Activated B cell treated with CpG ODN at 0.5 μM for 24 hours (primary cell): ENCODE measurements at regions not wholly inside any gene's neighbourhood (a gene's known extent, or its start where the extent isn't known, plus 50 kb on each side); places are given as distances from the start of the nearest gene placed in this dataset.

Source experiments
- ATAC-seq: fragments of 200-7000 bp; cut with Tn5 transposase; one replicate; pipeline ENCODE4 v1.10.0; 2021; ENCODE audit warnings: low read depth, mild to moderate bottlenecking, moderate library complexity
- CTCF ChIA-PET: fragments of 350-600 bp; sonication (Branson Sonifier 250); formaldehyde crosslinking; loops from one replicate; lab custom pipeline; 2021; ENCODE audit warnings: antibody characterized with exemption; lab: Charles Lee
- POLR2A ChIA-PET: fragments of 350-600 bp; sonication (Branson Sonifier 250); formaldehyde crosslinking; loops from one replicate; lab custom pipeline; 2021; ENCODE audit warnings: antibody characterized with exemption; lab: Charles Lee
- DNase-seq: peaks from one replicate; pipeline ENCODE4 v3.0.0; 2022
- H3K27ac Mint-ChIP-seq: one replicate; pipeline ENCODE4 v1.8.0; 2020; ENCODE audit warnings: mixed read lengths
- H3K27me3 Mint-ChIP-seq: one replicate; pipeline ENCODE4 v1.8.0; 2021; ENCODE audit warnings: mixed read lengths
- H3K36me3 Mint-ChIP-seq: one replicate; pipeline ENCODE4 v1.8.0; 2021; ENCODE audit warnings: low read depth, mixed read lengths
- H3K4me1 Mint-ChIP-seq: one replicate; pipeline ENCODE4 v1.8.0; 2021; ENCODE audit warnings: mixed read lengths
- H3K4me3 Mint-ChIP-seq: one replicate; pipeline ENCODE4 v1.8.0; 2020; ENCODE audit warnings: mild to moderate bottlenecking, mixed read lengths
- H3K9me3 Mint-ChIP-seq: one replicate; pipeline ENCODE4 v1.8.0; 2020; ENCODE audit warnings: mixed read lengths
- intact Hi-C: fragments of 100-400 bp; cut with micrococcal nuclease; formaldehyde crosslinking; loops from one replicate; pipeline ENCODE4 v1.15.1; 2024
- TF ChIP-seq, protein P1 (sequence below): fragments of 200-600 bp; IDR thresholded peaks from one replicate; pipeline ENCODE4 v1.8.0; 2022; ENCODE audit warnings: antibody characterized with exemption, mild to moderate bottlenecking

DNA sequence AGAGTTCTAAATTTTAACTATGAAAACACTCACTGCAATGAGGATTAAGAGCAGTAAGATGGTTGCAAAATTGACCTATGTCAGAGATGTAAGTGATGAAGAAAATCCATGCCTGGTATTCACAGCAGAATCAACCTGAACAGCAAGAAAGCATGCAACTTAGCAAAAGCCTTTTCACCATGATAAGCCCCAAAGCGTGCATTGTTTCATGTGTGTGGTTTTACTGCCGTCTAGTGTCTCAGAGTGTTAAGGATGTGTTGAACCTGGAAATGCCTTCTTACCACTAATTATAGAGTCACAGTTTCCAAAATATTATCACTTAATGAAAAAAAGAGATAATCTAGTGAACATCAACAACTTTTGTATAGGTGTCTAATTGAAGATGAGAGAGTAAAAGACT lies 415.2 kb upstream of the TRPC7 start:
- intact Hi-C loops: no loop called here

DNA sequence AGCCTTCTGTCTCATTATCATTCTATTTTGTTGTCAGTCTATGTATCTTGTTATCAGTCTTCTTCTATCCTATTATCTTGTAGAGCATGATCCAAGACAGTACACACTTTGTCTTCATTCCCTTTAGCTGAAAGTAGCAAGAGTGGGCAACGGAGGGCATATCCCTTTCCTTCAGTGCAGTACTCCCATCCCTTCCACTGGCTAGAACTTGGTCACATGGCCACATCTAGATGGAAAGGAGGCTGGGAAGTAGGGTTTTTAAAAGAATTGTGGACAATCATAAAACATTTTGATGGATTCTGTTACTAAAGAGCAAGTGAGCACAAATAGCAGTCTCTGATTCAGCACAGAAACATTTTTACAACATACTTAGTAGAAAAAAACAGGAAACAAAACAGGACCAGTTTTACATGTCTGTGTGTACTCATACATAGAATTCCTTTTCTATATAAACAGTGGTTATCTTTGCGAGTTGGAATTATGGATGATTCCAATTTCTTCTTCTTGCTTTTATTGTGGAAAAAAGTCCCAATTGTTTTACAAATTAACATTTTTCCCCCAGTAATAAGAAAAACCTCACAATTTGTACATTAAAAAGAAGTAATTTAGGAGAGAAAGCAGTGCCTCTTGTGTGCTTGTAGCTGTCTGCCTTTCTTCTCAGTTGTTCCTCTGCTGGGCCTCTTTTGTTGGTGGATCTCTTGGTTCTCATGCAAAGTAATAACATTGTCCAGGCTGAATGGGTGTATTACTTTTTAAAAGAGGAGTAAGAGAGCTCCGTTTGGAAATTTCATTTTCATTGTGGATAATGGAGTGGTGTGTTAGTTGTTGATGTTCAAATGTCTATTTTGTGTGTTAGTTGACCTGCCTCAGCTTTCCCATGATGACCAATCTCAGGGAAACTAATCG lies 410.9 kb upstream of the TRPC7 start:
- ChIA-PET CTCF (no interaction called here), POLR2A (no interaction called here)
- Mint-ChIP-seq H3K4me3 (no peak overlapping the region), H3K36me3 (no peaks in the 10 kb centered on the region), H3K4me1 (no peaks in the 10 kb centered on the region), H3K9me3 (no peaks in the 10 kb centered on the region), H3K27me3 (peaks cover 2% of the 10 kb centered on the region), H3K27ac (no peak overlapping the region)
- TF ChIP-seq, protein P1, sequence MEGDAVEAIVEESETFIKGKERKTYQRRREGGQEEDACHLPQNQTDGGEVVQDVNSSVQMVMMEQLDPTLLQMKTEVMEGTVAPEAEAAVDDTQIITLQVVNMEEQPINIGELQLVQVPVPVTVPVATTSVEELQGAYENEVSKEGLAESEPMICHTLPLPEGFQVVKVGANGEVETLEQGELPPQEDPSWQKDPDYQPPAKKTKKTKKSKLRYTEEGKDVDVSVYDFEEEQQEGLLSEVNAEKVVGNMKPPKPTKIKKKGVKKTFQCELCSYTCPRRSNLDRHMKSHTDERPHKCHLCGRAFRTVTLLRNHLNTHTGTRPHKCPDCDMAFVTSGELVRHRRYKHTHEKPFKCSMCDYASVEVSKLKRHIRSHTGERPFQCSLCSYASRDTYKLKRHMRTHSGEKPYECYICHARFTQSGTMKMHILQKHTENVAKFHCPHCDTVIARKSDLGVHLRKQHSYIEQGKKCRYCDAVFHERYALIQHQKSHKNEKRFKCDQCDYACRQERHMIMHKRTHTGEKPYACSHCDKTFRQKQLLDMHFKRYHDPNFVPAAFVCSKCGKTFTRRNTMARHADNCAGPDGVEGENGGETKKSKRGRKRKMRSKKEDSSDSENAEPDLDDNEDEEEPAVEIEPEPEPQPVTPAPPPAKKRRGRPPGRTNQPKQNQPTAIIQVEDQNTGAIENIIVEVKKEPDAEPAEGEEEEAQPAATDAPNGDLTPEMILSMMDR: no peak
- ATAC-seq: no peak
- intact Hi-C loops: no loop called here
- no peak for DNase-seq

More for the DNA sequence above, 415.2 kb upstream of the TRPC7 start:
- Mint-ChIP-seq H3K4me1 (no peaks in the 10 kb centered on the region), H3K4me3 (no peak overlapping the region), H3K9me3 (no peaks in the 10 kb centered on the region), H3K27me3 (no peaks in the 10 kb centered on the region), H3K27ac (no peak overlapping the region), H3K36me3 (no peaks in the 10 kb centered on the region)
- TF ChIP-seq, protein P1: no peak
- CTCF ChIA-PET: no interaction called here
- DNase-seq: no peak
- POLR2A ChIA-PET: no interaction called here
- ATAC-seq: no peak

DNA sequence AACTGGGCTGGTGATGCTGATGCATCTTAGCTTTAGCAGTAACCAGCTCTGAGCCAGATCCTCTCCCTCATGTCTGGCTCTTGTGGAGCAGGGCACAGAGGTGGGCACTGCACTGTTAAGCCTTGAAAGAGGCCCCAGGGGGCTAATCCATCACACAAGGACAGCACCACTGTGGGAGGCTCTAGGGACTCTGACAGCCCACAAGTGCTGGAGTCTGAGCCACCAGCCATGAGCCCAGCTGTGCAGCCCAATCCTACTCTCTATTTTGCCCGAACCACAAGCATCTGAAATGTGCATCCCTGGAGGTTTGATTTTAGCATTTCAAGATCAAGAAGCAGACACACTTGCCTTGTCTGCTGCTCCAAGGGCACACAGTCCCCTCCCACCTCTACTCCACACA lies 407.1 kb upstream of the TRPC7 start:
- ChIA-PET POLR2A (no interaction called here), CTCF (no interaction called here)
- DNase-seq (no peak), ATAC-seq (no peak)
- intact Hi-C loops: no loop called here
- Mint-ChIP-seq H3K36me3 (no peaks in the 10 kb centered on the region), H3K4me3 (no peak overlapping the region), H3K4me1 (no peaks in the 10 kb centered on the region), H3K27ac (no peak overlapping the region), H3K27me3 (peaks cover 2% of the 10 kb centered on the region), H3K9me3 (no peaks in the 10 kb centered on the region)
- TF ChIP-seq, protein P1: no peak

DNA sequence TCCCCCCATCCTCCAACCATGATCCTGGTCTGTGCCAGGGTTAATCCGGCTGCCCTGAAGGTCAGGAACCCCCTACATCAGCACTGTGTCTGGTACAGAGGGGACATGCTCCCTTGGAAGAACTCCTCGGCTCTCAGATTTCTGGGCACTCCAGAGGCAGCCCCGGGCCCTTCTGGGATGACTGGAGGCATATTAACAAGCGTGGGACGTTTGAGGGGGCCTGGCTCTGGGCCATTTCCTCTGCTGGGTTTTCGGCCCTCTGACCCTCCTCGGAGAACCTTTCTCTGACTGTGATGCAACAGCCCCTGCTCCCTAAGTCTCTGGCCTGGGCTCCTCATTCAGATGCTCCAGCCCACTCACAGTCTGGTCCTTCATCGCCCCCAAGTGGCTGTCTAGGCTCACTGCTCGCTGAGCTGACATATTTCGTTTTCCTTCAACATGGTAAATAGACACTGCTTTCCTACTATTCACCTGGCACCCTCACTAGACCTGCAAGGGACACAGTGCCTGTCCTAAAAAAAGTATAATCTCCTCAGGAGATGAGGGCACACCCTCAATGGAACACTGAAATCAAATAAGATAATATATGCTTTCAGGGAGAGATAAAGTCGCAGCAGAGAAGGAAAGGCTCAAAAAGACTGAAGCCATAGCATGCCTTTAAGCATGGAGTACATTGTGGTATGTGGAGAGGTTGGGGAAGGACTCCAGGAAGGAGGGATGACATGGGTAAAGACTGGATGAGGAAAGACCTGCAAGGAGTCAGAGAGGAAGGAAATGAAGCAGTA lies 404.7 kb upstream of the TRPC7 start:
- Mint-ChIP-seq H3K4me3 (no peak overlapping the region), H3K36me3 (no peaks in the 10 kb centered on the region), H3K27ac (no peak overlapping the region), H3K9me3 (no peaks in the 10 kb centered on the region), H3K27me3 (peaks cover 2% of the 10 kb centered on the region), H3K4me1 (no peaks in the 10 kb centered on the region)
- intact Hi-C loops: no loop called here
- ATAC-seq: no peak
- ChIA-PET POLR2A (no interaction called here), CTCF (interaction anchor here (0.6 kb wide), 1 partner anchor 460 kb away, joined by 3 read pairs; no protein-coding TSS in a partner anchor)
- no peak for DNase-seq
- TF ChIP-seq, protein P1: no peak

DNA sequence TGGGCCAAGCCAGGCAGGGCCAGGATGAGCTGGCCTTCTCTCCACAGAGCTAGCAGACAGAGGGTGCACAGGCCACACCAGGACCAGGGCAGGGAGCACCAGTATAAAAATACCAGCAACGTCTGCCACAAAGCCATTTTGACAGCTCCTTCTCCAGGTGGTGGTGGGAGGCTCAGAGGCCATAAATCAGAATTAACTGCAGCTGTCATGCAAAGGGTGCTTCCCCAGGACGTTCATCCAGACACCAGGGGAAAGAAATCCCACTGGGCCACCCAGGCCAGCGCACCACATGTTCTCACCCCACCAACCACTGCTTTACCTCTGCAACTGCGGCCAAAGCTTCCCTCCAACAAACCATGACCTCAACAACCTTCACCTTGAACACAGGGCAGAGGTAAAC lies 403.7 kb upstream of the TRPC7 start:
- intact Hi-C loops: no loop called here
- ATAC-seq (no peak), DNase-seq (no peak)
- ChIA-PET CTCF (no interaction called here), POLR2A (no interaction called here)
- H3K9me3 Mint-ChIP-seq: no peaks in the 10 kb centered on the region
- H3K27ac Mint-ChIP-seq: no peak overlapping the region
- H3K27me3 Mint-ChIP-seq: peaks cover 2% of the 10 kb centered on the region
- no peaks in the 10 kb centered on the region for H3K4me1 Mint-ChIP-seq
- TF ChIP-seq, protein P1: no peak
- no peak overlapping the region for H3K4me3 Mint-ChIP-seq
- no peaks in the 10 kb centered on the region for H3K36me3 Mint-ChIP-seq
